Stimulated activated CD4-positive, alpha-beta T cell treated with anti-CD3 and anti-CD28 coated beads, Interleukin-15, amount 100 ng/mL, for 1 hour (primary cell): ENCODE measurements at regions not wholly inside any gene's neighbourhood (a gene's known extent, or its start where the extent isn't known, plus 50 kb on each side); places are given as distances from the start of the nearest gene placed in this dataset.

Source experiments
- DNase-seq, 2 donors: peaks; one replicate each; pipeline ENCODE4 v3.0.0-alpha.2; 2020; ENCODE audit warnings: low read depth in 1 of 2, low spot score in 1 of 2

DNA sequence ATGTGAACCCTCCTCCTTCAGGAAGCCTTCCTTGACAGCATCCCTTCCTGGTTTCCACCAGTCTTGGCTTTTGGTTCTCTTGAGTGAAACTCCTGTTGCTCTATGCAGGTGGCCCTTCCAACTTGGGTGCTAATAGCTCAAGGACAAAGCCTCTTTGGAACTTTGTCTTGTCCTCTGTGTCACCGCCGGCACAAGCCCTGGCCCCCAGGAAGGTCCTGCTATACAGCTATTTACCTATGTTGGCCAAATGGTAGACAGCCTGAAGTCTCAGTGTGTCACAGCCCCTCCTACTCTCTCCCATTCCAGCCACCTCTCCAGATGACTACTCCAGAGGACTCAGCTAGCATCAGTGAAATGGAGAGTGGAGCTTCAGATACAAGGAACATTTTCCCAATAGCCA, 94.7 kb upstream of the ZNF618 start:
- no peak for DNase-seq

- no peak for DNase-seq
Observed at GRCh38 chr9:113781896-113782295, 94.2 kb upstream of the ZNF618 start.

GRCh38 chr9:113783475-113783874, 92.6 kb upstream of the ZNF618 start:
- no peak for DNase-seq

GRCh38 chr9:113785334-113785733, 90.8 kb upstream of the ZNF618 start:
- DNase-seq: no peak

- no peak for DNase-seq
Observed at GRCh38 chr9:113786071-113786470, 90.0 kb upstream of the ZNF618 start.

DNA sequence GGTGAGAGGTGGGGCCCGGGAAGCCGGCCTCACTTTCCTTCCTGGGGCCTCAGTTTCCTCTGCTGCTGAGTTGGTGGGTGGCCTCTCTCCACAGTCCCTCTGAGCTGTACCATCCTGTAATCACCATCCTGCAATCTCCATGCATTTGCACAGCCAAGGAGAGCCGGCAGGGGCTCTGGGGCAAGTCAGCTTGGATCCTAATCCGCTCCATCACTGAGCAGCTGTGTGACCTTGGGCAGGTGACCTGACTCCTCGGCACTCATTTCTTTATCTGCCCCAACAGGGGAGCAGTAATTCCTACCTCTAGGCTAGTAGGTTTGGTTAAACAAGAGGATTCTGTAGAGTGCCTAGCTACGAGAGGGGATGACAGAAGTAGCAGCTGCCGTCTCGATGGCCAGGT, 88.2 kb upstream of the ZNF618 start:
- no peak for DNase-seq

DNA sequence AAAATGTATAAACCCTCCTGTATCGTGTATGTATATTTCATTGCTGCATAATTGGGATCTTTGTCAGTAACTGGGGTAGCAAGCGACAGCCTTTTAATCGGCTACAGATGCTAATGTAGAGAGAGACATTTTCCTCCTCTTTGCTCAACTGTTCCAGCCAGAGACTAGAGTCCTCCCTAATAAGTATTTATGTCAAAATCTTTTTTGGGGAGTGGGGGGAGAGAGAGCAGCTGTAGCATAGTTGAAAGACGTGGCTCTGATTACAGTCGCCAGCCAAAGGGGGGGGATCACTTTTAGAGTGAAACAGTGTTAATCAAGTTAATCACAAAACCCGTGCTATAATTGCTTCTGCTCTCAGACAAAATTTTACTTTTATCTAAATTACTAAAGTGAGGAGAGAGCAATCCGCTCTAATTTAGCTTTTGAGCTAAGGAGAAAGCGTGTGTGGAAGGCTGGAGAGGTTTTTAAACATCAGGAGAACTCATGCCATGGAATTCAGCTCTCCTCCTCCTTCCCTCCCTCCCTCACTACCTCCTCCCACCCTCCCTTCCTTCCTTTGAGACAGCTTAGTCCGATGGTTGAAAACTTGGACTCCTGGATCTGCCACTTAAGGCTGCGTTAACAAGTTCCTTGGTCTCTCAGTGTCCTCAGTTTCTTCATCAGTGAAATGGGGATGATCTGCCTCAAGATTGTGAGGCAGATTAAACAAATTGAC, 87.3 kb upstream of the ZNF618 start:
- DNase-seq: no peak

- no peak for DNase-seq
Observed at GRCh38 chr9:113790093-113790492, 86.0 kb upstream of the ZNF618 start.

- no peak for DNase-seq
Observed at GRCh38 chr9:113793558-113793957, 82.6 kb upstream of the ZNF618 start.

GRCh38 chr9:113794721-113795120, 81.4 kb upstream of the ZNF618 start:
- no peak for DNase-seq

- no peak for DNase-seq
Observed at GRCh38 chr9:113795811-113796392, 80.2 kb upstream of the ZNF618 start.

GRCh38 chr9:113796646-113797426, 79.3 kb upstream of the ZNF618 start:
- DNase-seq: no peak

- no peak for DNase-seq
Observed at GRCh38 chr9:113798062-113799030, 77.8 kb upstream of the ZNF618 start.

- DNase-seq: no peak
Observed at GRCh38 chr9:113800276-113800675, 75.8 kb upstream of the ZNF618 start.

- DNase-seq: no peak
Observed at GRCh38 chr9:113803811-113804589, 72.1 kb upstream of the ZNF618 start.

- DNase-seq: no peak
Observed at GRCh38 chr9:113805486-113806132, 70.5 kb upstream of the ZNF618 start.

DNA sequence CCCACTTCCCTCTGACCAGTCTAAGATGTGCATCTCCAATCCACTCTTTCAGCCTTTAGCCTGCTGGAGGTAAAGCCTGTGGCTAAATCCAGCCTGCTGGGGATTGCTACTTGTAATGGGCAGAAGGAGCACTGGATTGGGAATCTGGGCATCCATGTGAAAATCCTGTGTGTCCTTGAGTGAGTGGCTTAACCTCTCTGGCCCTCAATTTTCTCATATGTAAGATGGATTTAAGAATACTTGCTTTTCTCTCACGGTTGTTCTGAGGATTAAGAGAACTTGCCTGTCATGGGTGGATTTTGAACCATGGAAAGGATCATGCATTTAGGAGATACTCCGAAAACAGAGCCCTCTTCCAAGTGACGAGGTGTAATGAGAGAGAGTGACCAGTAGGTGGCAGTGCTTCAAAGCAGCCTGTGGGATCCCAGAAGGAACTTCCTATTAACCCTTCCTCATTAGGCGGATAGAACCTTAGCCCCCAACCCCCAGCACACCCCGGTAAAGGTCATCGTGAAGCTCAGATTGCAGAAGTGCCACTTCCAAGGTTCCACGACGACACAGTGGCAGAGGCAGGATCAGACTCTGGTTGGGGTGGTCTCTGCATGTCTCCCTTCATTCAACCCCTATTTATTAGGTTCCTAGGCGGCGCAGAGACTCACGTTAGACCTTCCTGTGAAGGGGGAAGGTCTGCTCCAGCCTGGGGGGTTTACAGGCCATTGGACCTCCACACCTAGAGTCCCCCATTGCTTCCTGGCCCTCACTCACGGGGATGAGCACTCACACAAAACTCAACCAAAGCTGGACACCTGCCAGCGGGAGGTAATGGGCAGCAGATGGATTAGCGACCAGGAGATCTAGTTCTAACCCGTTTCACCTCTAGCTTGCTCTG, 68.7 kb upstream of the ZNF618 start:
- no peak for DNase-seq

GRCh38 chr9:113808391-113809358, 67.4 kb upstream of the ZNF618 start:
- DNase-seq: no peak
